ENCODE measurements at regions not wholly inside any gene's neighbourhood (a gene's known extent, or its start where the extent isn't known, plus 50 kb on each side); places are given as distances from the start of the nearest gene placed in this dataset.

DNA sequence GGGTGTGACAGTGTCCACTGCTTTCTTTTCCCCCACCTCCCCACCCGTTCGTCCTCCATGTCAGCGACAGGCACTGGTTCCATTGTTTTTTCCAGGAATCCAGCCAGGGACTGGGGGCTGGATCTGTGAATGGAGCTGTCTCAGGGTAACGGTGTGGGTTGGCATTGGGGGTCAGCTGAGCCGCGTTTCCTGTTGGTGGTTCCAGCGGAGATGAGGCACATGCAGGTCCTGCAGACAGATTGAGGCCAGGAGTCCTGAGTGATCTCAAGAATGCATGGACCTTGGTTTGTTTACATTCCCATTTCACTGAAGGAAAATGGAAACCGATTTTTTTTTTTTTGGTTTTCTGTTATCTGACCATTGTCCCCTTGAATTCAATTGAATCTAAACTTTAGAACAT lies 303.9 kb downstream of the FGF9 start:
- TF ChIP-seq, protein P1, sequence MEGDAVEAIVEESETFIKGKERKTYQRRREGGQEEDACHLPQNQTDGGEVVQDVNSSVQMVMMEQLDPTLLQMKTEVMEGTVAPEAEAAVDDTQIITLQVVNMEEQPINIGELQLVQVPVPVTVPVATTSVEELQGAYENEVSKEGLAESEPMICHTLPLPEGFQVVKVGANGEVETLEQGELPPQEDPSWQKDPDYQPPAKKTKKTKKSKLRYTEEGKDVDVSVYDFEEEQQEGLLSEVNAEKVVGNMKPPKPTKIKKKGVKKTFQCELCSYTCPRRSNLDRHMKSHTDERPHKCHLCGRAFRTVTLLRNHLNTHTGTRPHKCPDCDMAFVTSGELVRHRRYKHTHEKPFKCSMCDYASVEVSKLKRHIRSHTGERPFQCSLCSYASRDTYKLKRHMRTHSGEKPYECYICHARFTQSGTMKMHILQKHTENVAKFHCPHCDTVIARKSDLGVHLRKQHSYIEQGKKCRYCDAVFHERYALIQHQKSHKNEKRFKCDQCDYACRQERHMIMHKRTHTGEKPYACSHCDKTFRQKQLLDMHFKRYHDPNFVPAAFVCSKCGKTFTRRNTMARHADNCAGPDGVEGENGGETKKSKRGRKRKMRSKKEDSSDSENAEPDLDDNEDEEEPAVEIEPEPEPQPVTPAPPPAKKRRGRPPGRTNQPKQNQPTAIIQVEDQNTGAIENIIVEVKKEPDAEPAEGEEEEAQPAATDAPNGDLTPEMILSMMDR (conservative IDR thresholded peaks at IDR 0.05 in 1 of 2, IDR thresholded peaks at IDR 0.05 in 1 of 2; ENCODE audit: extremely low read depth in 1 of 2, insufficient read depth in 1 of 2, low read depth in 1 of 2, low read length in 2 of 2) = no peak
- no peak for TF ChIP-seq EZH2 (IDR thresholded peaks at IDR 0.05; ENCODE audit: borderline replicate concordance, low read length)

Measured in mammary epithelial cell (primary cell).